CD4-positive, alpha-beta T cell (primary cell): ENCODE measurements at regions not wholly inside any gene's neighbourhood (a gene's known extent, or its start where the extent isn't known, plus 50 kb on each side); places are given as distances from the start of the nearest gene placed in this dataset.

ENCODE experiments used
- ATAC-seq: fragments of 200-7000 bp; cut with Tn5 transposase; one replicate; pipeline ENCODE4 v1.10.0; 2022; ENCODE audit warnings: mild to moderate bottlenecking; ENCODE audit not compliant: poor library complexity
- CTCF ChIA-PET: fragments of 350-600 bp; sonication (Branson Sonifier 250); formaldehyde crosslinking; loops from one replicate; lab custom pipeline; 2021; ENCODE audit warnings: antibody characterized with exemption, inconsistent platforms; lab: Charles Lee
- POLR2A ChIA-PET: fragments of 350-600 bp; sonication (Branson Sonifier 250); formaldehyde crosslinking; loops from one replicate; lab custom pipeline; 2021; ENCODE audit warnings: antibody characterized with exemption, inconsistent platforms; lab: Charles Lee
- DNase-seq, 14 experiments: peaks; one replicate each; pipeline ENCODE4 v3.0.0-alpha.2; 2013 to 2020; ENCODE audit warnings: mixed read lengths in 2 of 14
- H3K27ac ChIP-seq, 2 donors: one replicate each; pipeline versions ENCODE4 v1.5.1 to v1.7.0; 2013; ENCODE audit warnings: low read length in 2 of 2, low read depth in 1 of 2, mild to moderate bottlenecking in 1 of 2
- H3K27me3 ChIP-seq, 2 experiments: 1 replicate in 1 of 2; 2 replicates in 1 of 2; pipeline versions ENCODE4 v1.6.1 to v1.7.0; 2013; ENCODE audit warnings: low read length in 2 of 2, control low read depth in 1 of 2, mild to moderate bottlenecking in 1 of 2, moderate library complexity in 1 of 2; ENCODE audit not compliant: insufficient read depth in 2 of 2, control insufficient read depth in 1 of 2
- H3K36me3 ChIP-seq: one replicate; pipeline ENCODE4 v1.6.1; 2013; ENCODE audit warnings: low read length, control low read depth; ENCODE audit not compliant: insufficient read depth
- H3K4me1 ChIP-seq: one replicate; pipeline ENCODE4 v1.6.1; 2013; ENCODE audit warnings: low read length, control low read depth; ENCODE audit not compliant: insufficient read depth
- H3K4me3 ChIP-seq: one replicate; pipeline ENCODE4 v1.5.1; 2013; ENCODE audit warnings: mild to moderate bottlenecking, low read length, moderate library complexity
- H3K9me3 ChIP-seq, 2 experiments: 1 replicate in 1 of 2; 2 replicates in 1 of 2; pipeline versions ENCODE4 v1.6.1 to v1.7.0; 2013; ENCODE audit warnings: low read length in 2 of 2, mild to moderate bottlenecking in 2 of 2, control low read depth in 1 of 2, moderate library complexity in 1 of 2; ENCODE audit not compliant: control insufficient read depth in 1 of 2, insufficient read depth in 1 of 2
- H3K27ac Mint-ChIP-seq: one replicate; pipeline ENCODE4 v1.8.0; 2020; ENCODE audit warnings: mixed read lengths
- H3K27me3 Mint-ChIP-seq: one replicate; pipeline ENCODE4 v1.8.0; 2021; ENCODE audit warnings: mixed read lengths
- H3K36me3 Mint-ChIP-seq: one replicate; pipeline ENCODE4 v1.8.0; 2021; ENCODE audit warnings: low read depth, mixed read lengths
- H3K4me1 Mint-ChIP-seq: one replicate; pipeline ENCODE4 v1.8.0; 2021; ENCODE audit warnings: low read depth, mixed read lengths
- H3K4me3 Mint-ChIP-seq: one replicate; pipeline ENCODE4 v1.8.0; 2020; ENCODE audit warnings: mild to moderate bottlenecking, mixed read lengths
- H3K9me3 Mint-ChIP-seq: one replicate; pipeline ENCODE4 v1.8.0; 2020; ENCODE audit warnings: mixed read lengths
- CTCF ChIP-seq: fragments of 200-600 bp; IDR thresholded peaks from one replicate; pipeline ENCODE4 v1.8.0; 2022; ENCODE audit warnings: antibody characterized with exemption, mild to moderate bottlenecking
- intact Hi-C, 2 experiments: fragments of 100-400 bp; cut with DNase I in 1 of 2; cut with micrococcal nuclease in 1 of 2; formaldehyde crosslinking; loops; one replicate each; pipeline versions ENCODE4 v1.15.1 to v1.9.0; 2023 to 2025; cut with DNase I, micrococcal nuclease

- ChIA-PET CTCF (no interaction called here), POLR2A (no interaction called here)
- Histone ChIP-seq H3K27me3 (no peaks in the 10 kb centered on the region), H3K4me1 (no peaks in the 10 kb centered on the region), H3K27ac (no peak overlapping the region), H3K36me3 (no peaks in the 10 kb centered on the region), H3K9me3 (peaks cover 9 to 18% of the 10 kb centered on the region in 2 experiments), H3K4me3 (no peak overlapping the region)
- TF ChIP-seq CTCF: no peak
- H3K4me3 Mint-ChIP-seq: no peak overlapping the region
- intact Hi-C loops: no loop called here
- H3K36me3 Mint-ChIP-seq: peaks cover 22% of the 10 kb centered on the region
- peaks cover 17% of the 10 kb centered on the region for H3K9me3 Mint-ChIP-seq
- H3K27ac Mint-ChIP-seq: no peak overlapping the region
- H3K4me1 Mint-ChIP-seq: no peaks in the 10 kb centered on the region
- no peaks in the 10 kb centered on the region for H3K27me3 Mint-ChIP-seq
- ATAC-seq (no peak), DNase-seq (no peak)
Measured at GRCh38 chr7:136198168-136198567, 221.0 kb upstream of the MTPN start.

GRCh38 chr7:136194878-136195277 is 217.7 kb upstream of the MTPN start:
- CTCF ChIA-PET: no interaction called here
- TF ChIP-seq CTCF: no peak

GRCh38 chr7:136193940-136194339 is 216.8 kb upstream of the MTPN start:
- DNase-seq: no peak
- H3K36me3 Mint-ChIP-seq: peaks cover 16% of the 10 kb centered on the region
- H3K9me3 Mint-ChIP-seq: peaks cover 17% of the 10 kb centered on the region
- Histone ChIP-seq H3K9me3 (peaks cover 2 to 17% of the 10 kb centered on the region in 2 experiments), H3K27me3 (no peaks in the 10 kb centered on the region), H3K36me3 (no peaks in the 10 kb centered on the region), H3K27ac (no peak overlapping the region), H3K4me3 (no peak overlapping the region), H3K4me1 (no peaks in the 10 kb centered on the region)
- no peak overlapping the region for H3K27ac Mint-ChIP-seq
- POLR2A ChIA-PET: no interaction called here
- no peaks in the 10 kb centered on the region for H3K4me1 Mint-ChIP-seq
- intact Hi-C loops: no loop called here
- CTCF ChIA-PET: no interaction called here
- no peak for TF ChIP-seq CTCF
- ATAC-seq: no peak
- H3K4me3 Mint-ChIP-seq: no peak overlapping the region
- H3K27me3 Mint-ChIP-seq: no peaks in the 10 kb centered on the region

More at GRCh38 chr7:136194878-136195277, 217.7 kb upstream of the MTPN start:
- intact Hi-C loops: no loop called here
- H3K9me3 ChIP-seq: peaks cover 9 to 18% of the 10 kb centered on the region in 2 experiments
- H3K4me1 ChIP-seq: no peaks in the 10 kb centered on the region
- peaks cover 17% of the 10 kb centered on the region for H3K9me3 Mint-ChIP-seq
- H3K27me3 Mint-ChIP-seq: no peaks in the 10 kb centered on the region
- DNase-seq: no peak
- H3K4me3 ChIP-seq: no peak overlapping the region
- peaks cover 17% of the 10 kb centered on the region for H3K36me3 Mint-ChIP-seq
- POLR2A ChIA-PET: no interaction called here
- H3K4me3 Mint-ChIP-seq: no peak overlapping the region
- H3K27ac Mint-ChIP-seq: no peak overlapping the region
- H3K4me1 Mint-ChIP-seq: no peaks in the 10 kb centered on the region
- no peaks in the 10 kb centered on the region for H3K27me3 ChIP-seq
- no peak overlapping the region for H3K27ac ChIP-seq
- no peak for ATAC-seq
- no peaks in the 10 kb centered on the region for H3K36me3 ChIP-seq
